ENCODE measurements at regions not wholly inside any gene's neighbourhood (a gene's known extent, or its start where the extent isn't known, plus 50 kb on each side); places are given as distances from the start of the nearest gene placed in this dataset.

GRCh38 chr2:216916956-216917650 lies 57.2 kb upstream of the TNP1 start:
- DNase-seq, result no peak

DNA sequence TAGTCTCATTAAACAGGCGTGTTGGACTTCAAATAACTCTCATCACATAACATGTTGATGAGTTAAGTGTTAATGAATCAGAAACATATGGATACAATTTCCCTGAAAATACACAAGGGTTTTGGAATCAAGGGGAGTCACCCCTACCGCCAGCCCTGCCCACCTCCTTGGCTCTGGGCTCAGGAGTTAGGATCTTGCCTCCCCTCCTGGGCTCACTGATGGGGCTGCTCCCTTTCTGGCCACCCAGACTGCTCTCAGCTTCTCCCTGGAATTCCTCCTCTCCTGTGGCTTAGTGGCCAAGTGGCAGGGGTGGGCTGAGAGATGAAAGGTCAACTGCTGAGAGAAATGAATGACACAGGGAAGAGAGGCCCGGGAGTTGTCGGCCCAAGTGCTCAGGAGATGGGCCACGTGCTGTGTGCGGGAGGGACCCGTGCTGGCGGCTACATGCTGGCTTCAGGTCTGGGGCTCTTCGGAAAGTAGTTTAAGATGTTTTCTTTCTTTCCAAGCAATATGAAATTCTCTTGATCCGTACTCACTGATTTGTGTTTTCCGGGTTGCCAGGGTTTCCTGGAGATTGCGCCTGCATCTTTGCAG lies 55.8 kb upstream of the TNP1 start:
- DNase-seq, result no peak

DNA sequence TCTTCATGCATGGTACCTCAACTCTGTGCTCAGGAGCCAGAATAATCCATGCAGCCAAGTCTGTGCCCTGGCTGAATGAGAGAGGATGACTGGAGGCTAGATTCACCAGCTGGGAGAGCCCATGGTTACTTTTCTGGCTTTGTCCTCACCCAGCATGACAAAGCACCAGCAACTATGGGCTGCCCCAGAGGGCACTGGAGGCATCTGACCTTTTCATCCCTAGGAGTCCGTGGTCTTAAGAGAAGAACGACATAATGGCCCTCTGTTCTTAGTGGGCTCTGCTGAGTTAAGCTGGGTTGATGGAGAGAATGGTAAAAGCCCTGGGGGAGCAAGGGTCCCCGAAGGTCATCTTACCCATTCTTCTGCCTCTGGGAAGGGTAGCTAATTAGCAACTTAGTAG lies 54.6 kb upstream of the TNP1 start:
- DNase-seq, result no peak

GRCh38 chr2:216911886-216912285 lies 52.0 kb upstream of the TNP1 start:
- no peak for DNase-seq

GRCh38 chr2:216911008-216911407 lies 51.1 kb upstream of the TNP1 start:
- no peak for DNase-seq

DNA sequence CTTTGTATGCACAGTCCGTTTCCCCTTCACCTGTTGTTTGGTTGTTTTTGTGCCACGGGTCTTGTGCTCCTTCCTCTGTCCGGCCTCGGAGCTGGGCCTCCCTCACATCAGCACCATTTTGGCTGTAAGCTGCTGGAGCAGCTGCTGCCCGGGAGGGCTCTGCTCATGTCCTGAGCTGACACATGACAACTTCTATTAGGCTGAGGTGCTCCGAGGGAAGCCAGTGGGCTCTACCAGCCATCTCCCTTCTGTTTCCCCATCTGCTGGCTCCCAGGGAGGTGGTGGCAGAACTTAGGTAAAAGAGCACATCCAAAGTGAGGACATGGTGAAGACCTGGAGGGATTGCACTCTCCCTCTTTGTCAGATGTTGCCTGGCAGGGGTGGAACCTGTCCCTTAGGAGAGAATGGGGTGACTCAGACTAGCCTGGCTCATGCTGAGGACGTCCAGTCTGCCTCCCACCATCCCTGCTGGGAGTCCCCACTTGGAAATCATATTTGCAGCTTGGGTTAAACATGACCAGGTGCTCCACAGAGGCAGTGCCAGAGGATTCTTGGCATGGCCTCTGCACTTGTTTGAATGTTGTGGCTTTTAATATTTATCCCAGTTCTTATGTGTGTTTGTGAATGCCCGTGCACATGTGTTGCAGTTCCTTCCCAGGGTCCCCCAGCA lies 49.8 kb upstream of the TNP1 start:
- DNase-seq, result no peak

All from NCI-H1048 (cell line).